K562 (cell line): ENCODE measurements at regions not wholly inside any gene's neighbourhood (a gene's known extent, or its start where the extent isn't known, plus 50 kb on each side); places are given as distances from the start of the nearest gene placed in this dataset.
A peak's percentile ranks its signal among the peaks of the same experiment; 100 is the strongest.

ENCODE experiments used
- ATAC-seq: fragments of 200-7000 bp; cut with Tn5 transposase; 3 replicates; pipeline ENCODE4 v1.9.1; 2020; ENCODE audit warnings: moderate library complexity
- BruUV-seq: library from RNA; stranded (reverse); fragments of 400-500 nt; replicated peaks from 2 replicates; lab custom pipeline; 2021; lab: Mats Ljungman, UMichigan
- CTCF ChIA-PET: fragments of 300-600 bp; formaldehyde crosslinking; extraction: SDS; loops from one replicate; lab custom pipeline; 2021; ENCODE audit warnings: low intra/inter-chr PET ratio; lab: Yijun Ruan, JAX
- POLR2A ChIA-PET: fragments of 300-600, 350-650 bp; sonication (Branson Sonifier 250); formaldehyde crosslinking; extraction: SDS; loops from one replicate; lab custom pipeline; 2021; ENCODE audit warnings: antibody characterized with exemption, inconsistent platforms; lab: Yijun Ruan, JAX
- DNase-seq, 4 experiments: peaks; one replicate each; pipeline versions ENCODE4 v3.0.0 to v3.0.0-alpha.2; 2011 to 2018; ENCODE audit warnings: low spot score in 3 of 4, mixed read lengths in 3 of 4; ENCODE audit errors: extremely low read depth in 1 of 4
- FAIRE-seq: peaks from 2 replicates; lab custom pipeline; 2011; peaks lifted over from hg19 to GRCh38; lab: Jason Lieb, UNC
- H2AFZ ChIP-seq: 2 replicates; pipeline ENCODE4 v1.6.0; 2011; ENCODE audit warnings: low read depth, low read length, control low read depth, inconsistent platforms
- H3K27ac ChIP-seq: fragments of 200-600 bp; 3 replicates; pipeline ENCODE4 v1.8.0; 2011; ENCODE audit warnings: low read depth, mild to moderate bottlenecking, control low read depth, inconsistent platforms, low read length, moderate library complexity, mixed read lengths; ENCODE audit errors: extremely low read depth
- H3K27me3 ChIP-seq, 2 experiments: fragments of 300-600 bp in 1 of 2; 2 replicates in 1 of 2; 3 replicates in 1 of 2; pipeline versions ENCODE4 v1.6.0 to v1.8.0; 2011; ENCODE audit warnings: inconsistent platforms in 2 of 2, low read length in 2 of 2, mild to moderate bottlenecking in 1 of 2, mixed read lengths in 1 of 2, moderate library complexity in 1 of 2; ENCODE audit not compliant: control insufficient read depth in 2 of 2, insufficient read depth in 2 of 2
- H3K36me3 ChIP-seq: fragments of 300-600 bp; 3 replicates; pipeline ENCODE4 v1.8.0; 2011; ENCODE audit warnings: mild to moderate bottlenecking, low read length, inconsistent platforms; ENCODE audit not compliant: control insufficient read depth, insufficient read depth
- H3K4me1 ChIP-seq, 2 experiments: fragments of 200-600 bp in 1 of 2; replicated peaks in 1 of 2; 2 replicates in 1 of 2; 3 replicates in 1 of 2; pipeline versions ENCODE4 v1.5.1 to v1.8.0; 2011; ENCODE audit warnings: inconsistent platforms in 2 of 2, low read length in 2 of 2, mild to moderate bottlenecking in 1 of 2, mixed read lengths in 1 of 2, moderate library complexity in 1 of 2; ENCODE audit not compliant: control insufficient read depth in 2 of 2, insufficient read depth in 2 of 2
- H3K4me2 ChIP-seq: 2 replicates; pipeline ENCODE4 v1.6.1; 2011; ENCODE audit warnings: low read length, control low read depth, inconsistent platforms, mixed read lengths; ENCODE audit not compliant: insufficient read depth
- H3K4me3 ChIP-seq: fragments of 200-600 bp; sonication (generic), shearing (Covaris generic); 2 replicates; pipeline ENCODE4 v1.5.1; 2016; ENCODE audit warnings: control low read depth, inconsistent platforms
- H3K79me2 ChIP-seq: fragments of 200-600 bp; 3 replicates; pipeline ENCODE4 v1.8.0; 2011; ENCODE audit warnings: low read length, inconsistent platforms; ENCODE audit not compliant: control insufficient read depth, insufficient read depth
- H3K9ac ChIP-seq, 2 experiments: 2 replicates each; pipeline versions ENCODE4 v1.6.0 to v1.6.1; 2011; ENCODE audit warnings: low read depth in 2 of 2, low read length in 2 of 2, control low read depth in 1 of 2, inconsistent platforms in 1 of 2, mild to moderate bottlenecking in 1 of 2, mixed read lengths in 1 of 2; ENCODE audit not compliant: insufficient read depth in 1 of 2
- H3K9me1 ChIP-seq: one replicate; pipeline ENCODE4 v1.6.0; 2011; ENCODE audit warnings: inconsistent platforms, mild to moderate bottlenecking, low read length, moderate library complexity; ENCODE audit not compliant: control insufficient read depth, insufficient read depth
- H3K9me3 ChIP-seq: replicated peaks from 2 replicates; pipeline ENCODE4 v1.5.1; 2011; ENCODE audit warnings: low read depth, low read length, inconsistent platforms; ENCODE audit not compliant: control insufficient read depth, insufficient read depth
- H4K20me1 ChIP-seq: replicated peaks from 2 replicates; pipeline ENCODE4 v1.6.1; 2011; ENCODE audit warnings: low read length, inconsistent platforms, mixed read lengths; ENCODE audit not compliant: control insufficient read depth, insufficient read depth
- ASH1L ChIP-seq: fragments of 450-650 bp; IDR thresholded peaks from 2 replicates; pipeline ENCODE4 v1.6.1; 2018; ENCODE audit warnings: borderline replicate concordance, mild to moderate bottlenecking, low read depth; ENCODE audit not compliant: partially characterized antibody
- BMI1 ChIP-seq: fragments of 150-350 bp; IDR thresholded peaks from 2 replicates; pipeline ENCODE4 v1.6.1; 2014; ENCODE audit warnings: low read length
- E4F1 ChIP-seq: fragments of 250-450 bp; sonication (Bioruptor Pico); IDR thresholded peaks from 2 replicates; pipeline ENCODE4 v1.5.0; 2021; ENCODE audit warnings: mild to moderate bottlenecking, borderline replicate concordance
- FOXK2 ChIP-seq, 2 experiments: fragments of 450-650 bp; IDR thresholded peaks in 1 of 2; conservative IDR thresholded peaks in 1 of 2; 2 replicates each; pipeline ENCODE4 v1.6.1; 2016; ENCODE audit warnings: low read depth in 2 of 2, mild to moderate bottlenecking in 1 of 2
- HDAC3 ChIP-seq: fragments of 450-650 bp; IDR thresholded peaks from 2 replicates; pipeline ENCODE4 v1.6.1; 2018; ENCODE audit warnings: borderline replicate concordance, mild to moderate bottlenecking, moderate library complexity; ENCODE audit not compliant: partially characterized antibody
- KAT7 ChIP-seq: sonication (generic); formaldehyde crosslinking; IDR thresholded peaks from 2 replicates; pipeline ENCODE4 v1.8.0; 2022; ENCODE audit warnings: missing genetic modification reagents, mild to moderate bottlenecking, borderline replicate concordance
- MCM2 ChIP-seq: fragments of 450-650 bp; IDR thresholded peaks from 2 replicates; pipeline ENCODE4 v1.6.1; 2017; ENCODE audit warnings: low read depth, mild to moderate bottlenecking
- PHF21A ChIP-seq: fragments of 450-650 bp; IDR thresholded peaks from 2 replicates; pipeline ENCODE4 v1.6.1; 2017; ENCODE audit warnings: low read depth, borderline replicate concordance
- RCOR1 ChIP-seq, 2 experiments: IDR thresholded peaks; 2 replicates each; pipeline ENCODE4 v1.6.1; 2012; ENCODE audit warnings: low read depth in 2 of 2, low read length in 2 of 2, borderline replicate concordance in 1 of 2, improper control_type of control experiment in 1 of 2
- SNAPC5 ChIP-seq: fragments of 250-450 bp; sonication (Bioruptor Pico); IDR thresholded peaks from 2 replicates; pipeline ENCODE4 v1.8.0; 2021; ENCODE audit warnings: moderate library complexity, mild to moderate bottlenecking, inconsistent platforms
- SRSF1 ChIP-seq: fragments of 200-400 bp; formaldehyde crosslinking; IDR thresholded peaks from 2 replicates; pipeline ENCODE4 v1.6.1; 2017; ENCODE audit warnings: mild to moderate bottlenecking, low read depth, low read length, moderate library complexity
- TEAD4 ChIP-seq, 2 experiments: sonication (generic) in 1 of 2; formaldehyde crosslinking in 1 of 2; IDR thresholded peaks; 2 replicates each; pipeline versions ENCODE4 v1.6.1 to v1.8.0; 2012 to 2022; ENCODE audit warnings: borderline replicate concordance in 1 of 2, inconsistent platforms in 1 of 2, low read length in 1 of 2, mild to moderate bottlenecking in 1 of 2, missing genetic modification reagents in 1 of 2
- THRA ChIP-seq: fragments of 450-650 bp; IDR thresholded peaks from 2 replicates; pipeline ENCODE4 v1.6.1; 2017; ENCODE audit warnings: mild to moderate bottlenecking, moderate library complexity
- ZNF586 ChIP-seq: fragments of 450-650 bp; formaldehyde crosslinking; conservative IDR thresholded peaks from 2 replicates; pipeline ENCODE4 v1.4.0; 2020; ENCODE audit warnings: mild to moderate bottlenecking, moderate library complexity
- ZNF644 ChIP-seq: fragments of 200-800 bp; sonication (Bioruptor generic); IDR thresholded peaks from 2 replicates; pipeline ENCODE4 v1.6.1; 2016; ENCODE audit warnings: low read depth, missing genetic modification characterization, missing compliant biosample characterization
- ZNF764 ChIP-seq: fragments of 250-450 bp; sonication (Bioruptor Pico); IDR thresholded peaks from 2 replicates; pipeline ENCODE4 v1.4.0; 2020; ENCODE audit warnings: low read depth, mild to moderate bottlenecking, moderate library complexity
- WGBS: fragments of 100-300 bp; shearing (Covaris generic); methylation state at CpG from one replicate; pipeline ENCODE4 v1.1.6; 2016; ENCODE audit warnings: low coverage, mixed read lengths; ENCODE audit not compliant: insufficient coverage; ENCODE audit errors: missing lambda C conversion rate; 5-methylcytosine and 5-hydroxymethylcytosine counted together
- in situ Hi-C: fragments of 300-500 bp; cut with MboI; formaldehyde crosslinking; loops from 4 replicates; pipeline ENCODE4 v1.15.0; 2018; ENCODE audit warnings: inconsistent platforms, mixed read lengths
- intact Hi-C: fragments of 100-400 bp; cut with micrococcal nuclease; formaldehyde crosslinking; loops from 2 replicates; pipeline ENCODE4 v1.14.2; 2022

DNA sequence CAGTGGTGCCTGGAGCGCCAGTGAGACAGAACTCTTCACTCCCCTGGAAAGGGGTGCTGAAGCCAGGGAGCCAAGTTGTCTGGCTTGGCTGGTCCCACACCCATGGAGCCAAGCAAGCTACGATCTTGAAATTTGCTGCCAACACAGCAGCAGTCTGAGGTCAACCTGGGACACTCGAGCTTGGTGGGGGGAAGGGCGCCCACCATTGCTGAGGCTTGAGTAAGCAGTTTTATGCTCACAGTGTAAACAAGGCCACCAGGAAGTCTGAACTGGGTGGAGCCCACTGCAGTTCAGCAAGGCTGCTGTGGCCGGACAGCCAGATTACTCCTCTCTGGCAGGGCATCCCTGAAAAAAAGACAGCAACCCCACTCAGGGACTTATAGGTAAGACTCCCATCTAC is 149.5 kb downstream of the EDA2R start:
- CTCF ChIA-PET, result no interaction called here
- in situ Hi-C loops (no loop called here), intact Hi-C loops (loop anchor here (10.0 kb wide), 1 partner anchor 215 kb away; no protein-coding TSS in a partner anchor)
- BruUV-seq, result no TSS peak
- Histone ChIP-seq H3K27ac (no peak overlapping the region), H3K9me3 (no peaks in the 10 kb centered on the region), H3K4me1 (no peaks in the 10 kb centered on the region; a peak in 1 of 5 replicates), H3K9me1 (no peaks in the 10 kb centered on the region), H4K20me1 (no peaks in the 10 kb centered on the region), H3K79me2 (no peaks in the 10 kb centered on the region), H3K27me3 (no peaks in the 10 kb centered on the region), H3K36me3 (no peaks in the 10 kb centered on the region), H2AFZ (peak overlapping the region; percentile 74; the same call in 1 of the 2 replicates), H3K9ac (no peak overlapping the region), H3K4me2 (no peak overlapping the region), H3K4me3 (no peak overlapping the region)
- FAIRE-seq, result no peak
- 4% methylated on average over 4 of the region's 5 CpGs for WGBS
- peak in 1 of 4 experiments; percentile 3 for DNase-seq
- POLR2A ChIA-PET, result no interaction called here
- TF ChIP-seq ASH1L (no peak), ZNF764 (CRISPR knock-in tag) (no peak), SRSF1 (no peak), BMI1 (no peak), FOXK2 (conservative IDR thresholded peaks at IDR 0.05 in 1 of 2, IDR thresholded peaks at IDR 0.05 in 1 of 2; ENCODE audit: low read depth in 2 of 2) (peak; percentile 19 to 28; a peak in 1 of 4 replicates), TEAD4 (IDR thresholded peaks at IDR 0.05; ENCODE audit: low read length) (no peak), TEAD4 (CRISPR knock-in tag; IDR thresholded peaks at IDR 0.05; ENCODE audit: borderline replicate concordance) (no peak), ZNF644 (tag) (no peak), RCOR1 (IDR thresholded peaks at IDR 0.05; ENCODE audit: borderline replicate concordance in 1 of 2, low read depth in 2 of 2, low read length in 2 of 2) (no peak), SNAPC5 (CRISPR knock-in tag) (no peak), E4F1 (no peak), HDAC3 (no peak), ZNF586 (CRISPR knock-in tag) (no peak), THRA (peak; percentile 62; the same call in 1 of the 2 replicates), KAT7 (CRISPR knock-in tag) (no peak), PHF21A (no peak), MCM2 (no peak)
- ATAC-seq, result peak; percentile 75
